Skeletal muscle satellite cell (primary cell): ENCODE measurements at regions not wholly inside any gene's neighbourhood (a gene's known extent, or its start where the extent isn't known, plus 50 kb on each side); places are given as distances from the start of the nearest gene placed in this dataset.
"Not testable (repeated sequence)": the region's sequence is repeated elsewhere in the genome, so short reads cannot be mapped to it uniquely, and the experiment has no call there.

Experiments
- H3K27me3 ChIP-seq: 2 replicates; pipeline ENCODE4 v1.7.0; 2013; ENCODE audit warnings: low read length; ENCODE audit not compliant: control insufficient read depth, insufficient read depth
- H3K36me3 ChIP-seq: 2 replicates; pipeline ENCODE4 v1.7.0; 2013; ENCODE audit warnings: mild to moderate bottlenecking, control low read depth, low read length; ENCODE audit not compliant: insufficient read depth
- H3K4me1 ChIP-seq: 2 replicates; pipeline ENCODE4 v1.7.0; 2013; ENCODE audit warnings: low read length; ENCODE audit not compliant: control insufficient read depth, insufficient read depth
- H3K4me2 ChIP-seq: 2 replicates; pipeline ENCODE4 v1.7.0; 2013; ENCODE audit warnings: mild to moderate bottlenecking, low read length
- H3K4me3 ChIP-seq: 2 replicates; pipeline ENCODE4 v1.7.0; 2013; ENCODE audit warnings: low read length
- H3K9ac ChIP-seq: 2 replicates; pipeline ENCODE4 v1.7.0; 2013; ENCODE audit warnings: mild to moderate bottlenecking, low read depth, low read length, moderate library complexity
- H3K9me3 ChIP-seq: replicated peaks from 2 replicates; pipeline ENCODE4 v1.7.0; 2013; ENCODE audit warnings: mild to moderate bottlenecking, control low read depth, low read length

DNA sequence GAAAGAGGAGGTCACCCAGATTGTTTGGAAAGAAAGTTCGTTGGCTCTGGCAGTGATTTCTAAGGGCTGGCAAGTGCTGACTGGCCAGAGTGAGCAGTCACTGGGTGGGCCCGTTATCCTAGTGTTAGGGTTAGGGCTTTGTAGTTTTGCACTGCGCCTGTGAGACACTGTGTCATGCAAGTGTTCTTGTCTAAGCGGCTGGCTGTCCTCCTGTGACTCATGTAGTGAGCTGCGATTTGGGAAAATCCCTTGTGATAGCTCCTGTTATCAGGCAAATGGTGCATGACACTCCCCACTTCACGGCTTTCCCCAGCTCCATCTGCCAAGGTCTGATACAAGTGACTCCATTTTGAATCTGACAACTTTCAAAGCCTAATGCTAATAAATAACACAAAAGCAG, 526.0 kb upstream of the ADAMTS16 start:
- H3K27me3 ChIP-seq = no peaks in the 10 kb centered on the region
- H3K9me3 ChIP-seq = peaks cover 3% of the 10 kb centered on the region
- H3K4me3 ChIP-seq = no peak overlapping the region
- no peak overlapping the region for H3K9ac ChIP-seq
- H3K36me3 ChIP-seq = no peaks in the 10 kb centered on the region
- H3K4me2 ChIP-seq = no peak overlapping the region
- no peaks in the 10 kb centered on the region for H3K4me1 ChIP-seq

DNA sequence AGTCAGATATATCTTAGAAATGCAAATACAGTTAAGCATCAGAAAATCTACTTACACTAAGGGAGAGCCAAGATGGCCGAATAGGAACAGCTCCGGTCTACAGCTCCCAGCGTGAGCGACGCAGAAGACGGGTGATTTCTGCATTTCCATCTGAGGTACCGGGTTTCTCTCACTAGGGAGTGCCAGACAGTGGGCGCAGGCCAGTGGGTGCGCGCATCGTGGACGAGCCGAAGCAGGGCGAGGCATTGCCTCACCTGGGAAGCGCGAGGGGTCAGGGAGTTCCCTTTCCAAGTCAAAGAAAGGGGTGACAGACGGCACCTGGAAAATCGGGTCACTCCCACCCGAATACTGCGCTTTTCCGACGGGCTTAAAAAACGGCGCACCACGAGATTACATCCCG, 524.8 kb upstream of the ADAMTS16 start:
- not testable (repeated sequence) for H3K4me1 ChIP-seq, H3K27me3 ChIP-seq, H3K4me3 ChIP-seq, H3K9me3 ChIP-seq, H3K36me3 ChIP-seq, H3K9ac ChIP-seq, H3K4me2 ChIP-seq

DNA sequence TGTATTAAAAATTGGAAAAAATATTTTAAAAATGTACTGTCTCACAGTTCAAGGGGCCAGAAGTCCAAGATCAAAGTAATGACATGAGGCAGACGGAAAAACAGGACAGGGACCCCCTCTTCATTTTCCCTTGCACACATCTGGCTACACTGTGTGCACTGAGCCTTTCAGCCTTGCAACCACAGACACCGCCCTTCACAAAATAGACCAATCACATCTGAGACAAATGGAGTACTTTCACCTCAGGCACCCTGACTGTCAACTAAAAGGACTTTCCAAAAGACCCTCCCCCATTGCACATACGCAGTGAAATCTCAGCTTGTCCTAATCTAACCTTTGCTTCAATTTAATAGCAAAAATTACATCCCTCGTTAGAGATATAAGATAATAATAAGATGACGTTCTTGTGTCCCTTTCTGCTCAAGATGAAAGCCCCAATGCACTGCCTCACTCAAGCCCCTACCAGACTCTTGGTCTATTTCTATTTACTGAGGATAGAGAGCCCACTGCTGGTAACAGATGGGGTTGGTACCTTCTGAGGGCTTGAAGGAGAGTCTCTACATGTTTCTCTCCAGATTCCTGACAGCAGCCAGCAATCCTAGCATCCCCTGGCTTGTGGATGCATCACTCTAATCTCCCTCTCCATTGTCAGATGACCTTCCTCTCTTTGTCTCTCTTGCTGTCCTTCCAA, 514.8 kb upstream of the ADAMTS16 start:
- Histone ChIP-seq H3K9ac (no peak overlapping the region), H3K4me3 (no peak overlapping the region), H3K9me3 (no peaks in the 10 kb centered on the region)

DNA sequence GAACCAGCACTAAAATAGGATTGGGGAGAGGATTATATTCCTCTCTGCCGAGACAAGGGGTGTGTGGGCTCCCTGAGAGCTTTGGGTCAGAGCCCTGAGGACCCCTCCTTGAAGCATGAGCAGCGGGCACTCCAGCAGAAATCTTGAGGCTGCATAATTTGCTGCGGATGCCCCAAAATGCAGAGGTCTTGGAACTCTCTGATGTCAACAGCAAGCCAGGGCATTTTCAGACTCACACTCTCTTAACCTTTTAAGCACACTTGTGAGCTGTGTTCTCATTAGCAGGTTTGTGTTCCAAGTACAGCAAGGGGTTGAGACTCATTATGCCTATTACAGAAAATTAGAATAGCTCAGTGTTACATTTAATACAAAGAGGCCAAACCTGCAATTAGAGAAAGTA, 513.0 kb upstream of the ADAMTS16 start:
- H3K4me3 ChIP-seq = no peak overlapping the region
- H3K4me2 ChIP-seq = no peak overlapping the region
- H3K9me3 ChIP-seq = peaks cover 2% of the 10 kb centered on the region
- no peak overlapping the region for H3K9ac ChIP-seq
- no peaks in the 10 kb centered on the region for H3K4me1 ChIP-seq
- no peaks in the 10 kb centered on the region for H3K36me3 ChIP-seq
- H3K27me3 ChIP-seq = no peaks in the 10 kb centered on the region

More for the DNA sequence above, 514.8 kb upstream of the ADAMTS16 start:
- Histone ChIP-seq H3K36me3 (no peaks in the 10 kb centered on the region), H3K4me1 (no peaks in the 10 kb centered on the region), H3K4me2 (no peak overlapping the region), H3K27me3 (no peaks in the 10 kb centered on the region)

DNA sequence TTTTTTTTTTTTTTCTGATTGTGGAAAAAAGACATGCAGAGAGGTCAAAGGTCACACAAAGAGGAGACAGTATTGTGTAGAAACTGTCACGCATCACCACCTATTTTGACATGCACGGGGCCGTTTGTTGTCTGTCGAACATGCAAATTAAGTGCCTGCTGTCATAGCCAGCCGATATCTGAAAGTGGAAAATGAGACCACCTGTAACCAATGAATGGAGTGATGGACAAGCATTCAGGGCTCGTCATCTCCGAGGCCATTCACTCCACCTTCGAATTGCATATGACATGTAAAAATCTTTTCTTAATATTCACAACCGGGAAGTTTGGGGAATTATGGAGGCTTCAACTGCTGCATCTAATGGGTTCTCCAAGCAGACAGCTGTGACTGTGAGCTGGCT, 512.2 kb upstream of the ADAMTS16 start:
- Histone ChIP-seq H3K4me2 (no peak overlapping the region), H3K36me3 (no peaks in the 10 kb centered on the region), H3K4me3 (no peak overlapping the region), H3K4me1 (no peaks in the 10 kb centered on the region), H3K9ac (no peak overlapping the region), H3K9me3 (peaks cover 2% of the 10 kb centered on the region), H3K27me3 (no peaks in the 10 kb centered on the region)

DNA sequence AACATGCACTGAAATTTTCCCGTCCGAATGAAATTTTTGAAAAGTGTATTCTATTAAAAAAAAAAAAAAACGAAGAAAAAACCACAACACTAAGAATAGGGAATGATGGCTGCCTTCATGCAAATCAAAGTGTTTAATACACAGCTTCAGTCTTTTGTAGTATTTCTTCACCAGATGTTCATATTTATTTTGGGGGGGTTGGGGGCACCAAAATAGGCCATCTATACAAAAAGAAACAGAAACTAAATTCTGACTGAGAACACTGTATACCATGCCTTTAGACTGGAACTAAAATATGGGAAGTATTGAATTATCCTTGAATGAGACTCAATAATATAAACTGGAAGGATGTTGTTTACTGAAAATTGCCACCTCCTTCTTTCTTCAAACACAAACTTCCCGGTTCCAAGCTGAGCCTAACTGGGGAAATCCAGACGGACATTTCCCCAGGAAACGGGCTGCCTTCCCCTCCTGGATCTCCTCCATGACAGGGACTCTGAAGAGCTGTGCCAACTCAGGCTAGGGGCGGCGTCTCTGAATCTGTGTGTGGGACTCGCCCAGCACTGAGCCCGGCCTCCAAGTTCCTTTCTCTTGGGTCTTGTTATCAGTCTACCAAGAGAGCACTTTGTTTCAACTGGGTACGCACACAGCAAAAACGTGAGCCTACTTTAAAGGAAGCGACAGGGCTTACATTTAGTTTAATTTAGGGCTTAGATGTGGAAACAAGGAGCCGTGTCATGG, 511.3 kb upstream of the ADAMTS16 start:
- H3K4me2 ChIP-seq = no peak overlapping the region
- H3K4me1 ChIP-seq = no peaks in the 10 kb centered on the region
- peaks cover 2% of the 10 kb centered on the region for H3K9me3 ChIP-seq
- no peak overlapping the region for H3K4me3 ChIP-seq
- no peaks in the 10 kb centered on the region for H3K27me3 ChIP-seq
- H3K9ac ChIP-seq = no peak overlapping the region
- H3K36me3 ChIP-seq = no peaks in the 10 kb centered on the region

DNA sequence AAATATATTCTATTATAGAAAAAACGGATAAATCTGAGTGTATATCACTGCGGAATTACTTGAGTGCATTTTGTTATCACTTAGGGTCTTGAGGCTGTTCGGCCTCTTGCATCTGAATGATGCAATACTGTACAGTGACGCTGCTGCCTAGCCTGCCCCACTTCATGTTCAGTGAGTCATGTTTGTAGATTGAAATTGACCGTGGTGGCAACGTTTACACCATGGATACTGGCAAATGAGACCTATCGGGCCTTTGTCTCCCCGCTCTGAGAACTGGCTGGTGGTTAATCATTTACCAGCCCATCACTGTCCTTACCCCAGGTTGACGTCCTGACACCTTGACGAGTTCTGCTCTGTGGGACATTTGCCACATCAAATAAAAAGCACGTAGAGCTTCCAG, 510.1 kb upstream of the ADAMTS16 start:
- no peaks in the 10 kb centered on the region for H3K4me1 ChIP-seq
- no peaks in the 10 kb centered on the region for H3K27me3 ChIP-seq
- H3K4me3 ChIP-seq = no peak overlapping the region
- H3K4me2 ChIP-seq = no peak overlapping the region
- H3K9ac ChIP-seq = no peak overlapping the region
- no peaks in the 10 kb centered on the region for H3K36me3 ChIP-seq
- H3K9me3 ChIP-seq = peaks cover 2% of the 10 kb centered on the region

DNA sequence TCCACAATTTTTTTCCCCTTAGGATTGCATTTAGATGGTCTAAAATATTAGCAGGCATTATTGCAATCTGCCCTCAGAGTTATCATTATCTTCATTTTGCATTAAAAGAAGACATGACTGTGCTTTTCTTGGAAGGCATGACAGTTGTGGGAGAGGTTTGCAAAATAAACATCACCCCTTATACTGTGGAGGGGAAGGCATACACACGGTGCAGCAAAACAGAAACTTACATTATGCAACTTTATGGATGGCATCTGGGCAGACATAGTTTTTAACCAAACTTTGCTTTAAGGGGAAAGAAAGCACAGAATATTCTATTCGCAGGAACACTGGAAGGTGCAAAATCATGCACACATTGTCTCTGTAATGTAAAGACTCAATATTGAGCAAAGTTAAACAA, 505.8 kb upstream of the ADAMTS16 start:
- Histone ChIP-seq H3K36me3 (no peaks in the 10 kb centered on the region), H3K9me3 (peaks cover 2% of the 10 kb centered on the region), H3K9ac (no peak overlapping the region), H3K4me3 (no peak overlapping the region), H3K4me1 (no peaks in the 10 kb centered on the region), H3K4me2 (no peak overlapping the region), H3K27me3 (no peaks in the 10 kb centered on the region)

DNA sequence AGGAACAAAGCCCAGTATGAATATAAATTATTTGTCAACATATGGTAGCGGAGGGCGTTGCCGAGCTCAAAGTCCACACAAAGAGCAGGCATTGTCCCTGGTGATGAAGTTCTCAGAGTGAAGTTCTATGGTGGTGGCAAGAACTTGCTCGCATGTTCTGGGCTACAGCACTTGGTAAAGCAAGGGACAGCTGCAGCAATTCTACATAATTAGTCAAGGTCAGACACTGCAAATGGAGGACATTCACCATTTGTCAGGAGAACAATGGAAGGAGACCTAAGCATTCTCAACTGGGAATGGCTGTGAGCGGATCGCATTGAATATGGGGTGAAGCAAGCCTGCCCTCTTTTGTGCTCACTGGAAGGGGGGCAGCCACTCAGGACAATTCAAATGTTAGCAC, 503.8 kb upstream of the ADAMTS16 start:
- H3K4me3 ChIP-seq = no peak overlapping the region
- peaks cover 2% of the 10 kb centered on the region for H3K9me3 ChIP-seq
- no peaks in the 10 kb centered on the region for H3K27me3 ChIP-seq
- H3K4me2 ChIP-seq = no peak overlapping the region
- no peak overlapping the region for H3K9ac ChIP-seq
- no peaks in the 10 kb centered on the region for H3K4me1 ChIP-seq
- H3K36me3 ChIP-seq = no peaks in the 10 kb centered on the region

DNA sequence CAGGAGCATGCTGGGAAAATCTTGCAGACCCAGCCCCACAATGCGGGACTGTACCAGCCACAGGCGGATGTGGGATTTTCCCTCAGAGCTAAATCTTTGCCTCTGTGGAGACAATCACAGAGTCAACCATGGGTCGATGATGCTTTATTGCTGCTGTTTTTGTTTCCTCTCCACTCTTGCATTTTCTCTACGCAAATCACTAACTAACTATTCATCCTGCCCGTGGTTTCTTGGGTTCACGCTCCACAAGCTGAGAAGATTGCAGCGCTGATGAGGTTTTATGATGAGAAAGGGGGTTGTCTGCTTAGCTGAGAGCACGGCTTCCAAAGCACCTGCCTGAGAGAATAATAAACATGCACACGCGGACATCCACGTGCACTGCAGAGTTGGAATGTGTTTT, 500.2 kb upstream of the ADAMTS16 start:
- no peaks in the 10 kb centered on the region for H3K27me3 ChIP-seq
- H3K4me2 ChIP-seq = no peak overlapping the region
- no peaks in the 10 kb centered on the region for H3K4me1 ChIP-seq
- no peaks in the 10 kb centered on the region for H3K9me3 ChIP-seq
- no peaks in the 10 kb centered on the region for H3K36me3 ChIP-seq
- no peak overlapping the region for H3K9ac ChIP-seq
- no peak overlapping the region for H3K4me3 ChIP-seq

DNA sequence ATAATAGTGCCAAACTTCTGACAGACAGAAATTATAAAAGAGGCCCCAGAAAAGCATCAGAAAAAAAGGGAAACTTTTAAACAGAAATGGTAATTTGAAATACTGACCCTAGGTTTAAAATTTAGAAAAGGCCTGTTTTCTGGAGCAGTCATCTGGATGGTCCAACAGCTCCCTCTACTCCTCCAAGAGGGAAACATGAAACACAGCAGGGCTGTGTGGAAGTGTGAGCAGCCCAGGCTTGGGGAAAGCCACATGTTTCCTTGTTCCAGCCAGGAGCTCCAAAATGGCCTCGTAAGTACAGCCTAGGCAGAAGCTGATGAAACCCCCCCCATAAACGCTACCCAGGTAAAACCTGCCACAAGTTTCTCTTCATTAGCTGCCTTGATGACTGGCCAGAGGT, 499.3 kb upstream of the ADAMTS16 start:
- Histone ChIP-seq H3K4me1 (no peaks in the 10 kb centered on the region), H3K36me3 (no peaks in the 10 kb centered on the region), H3K4me2 (no peak overlapping the region), H3K27me3 (no peaks in the 10 kb centered on the region), H3K9ac (no peak overlapping the region), H3K9me3 (no peaks in the 10 kb centered on the region), H3K4me3 (no peak overlapping the region)

DNA sequence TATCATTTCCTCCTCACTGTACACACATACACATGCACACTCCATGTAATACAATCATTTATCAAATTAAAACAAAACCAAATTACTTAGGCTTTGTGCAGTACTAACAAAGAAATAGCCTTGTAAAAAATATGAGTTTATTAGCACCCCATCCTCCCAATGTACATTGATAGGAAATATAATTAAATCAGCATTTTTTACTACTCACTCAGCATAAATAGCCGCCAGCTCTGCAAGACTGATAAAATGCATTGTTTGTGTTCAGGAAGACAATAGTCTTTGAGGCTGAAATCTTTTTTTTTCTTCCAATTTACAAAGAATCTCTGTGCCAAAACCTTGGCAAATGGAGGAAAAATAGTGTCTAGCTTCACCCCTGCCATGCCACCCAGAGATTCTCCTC, 497.6 kb upstream of the ADAMTS16 start:
- Histone ChIP-seq H3K4me3 (no peak overlapping the region), H3K9me3 (no peaks in the 10 kb centered on the region), H3K9ac (no peak overlapping the region), H3K36me3 (no peaks in the 10 kb centered on the region), H3K4me2 (no peak overlapping the region), H3K27me3 (no peaks in the 10 kb centered on the region), H3K4me1 (no peaks in the 10 kb centered on the region)
